Panc1 (cell line): ENCODE measurements at regions not wholly inside any gene's neighbourhood (a gene's known extent, or its start where the extent isn't known, plus 50 kb on each side); places are given as distances from the start of the nearest gene placed in this dataset.

Experiments used
- ATAC-seq: fragments of 200-7000 bp; cut with Tn5 transposase; 2 replicates; pipeline ENCODE4 v1.9.1; 2020; ENCODE audit warnings: mild to moderate bottlenecking, moderate library complexity
- BruUV-seq: library from RNA; stranded (reverse); fragments of 400-500 nt; replicated peaks from 2 replicates; lab custom pipeline; 2021; lab: Mats Ljungman, UMichigan
- CTCF ChIA-PET: fragments of 300-600 bp; sonication (Branson Sonifier 250); formaldehyde crosslinking; loops from one replicate; lab custom pipeline; 2022; ENCODE audit warnings: antibody characterized with exemption; lab: Charles Lee
- POLR2A ChIA-PET: fragments of 300-600 bp; sonication (Branson Sonifier 250); formaldehyde crosslinking; loops from one replicate; lab custom pipeline; 2022; ENCODE audit warnings: antibody characterized with exemption; lab: Charles Lee
- DNase-seq: peaks from one replicate; pipeline ENCODE4 v3.0.0-alpha.2; 2010; ENCODE audit warnings: low read depth, low spot score
- H3K27ac ChIP-seq: 2 replicates; pipeline ENCODE4 v1.5.1; 2011; ENCODE audit warnings: mild to moderate bottlenecking, low read length, inconsistent platforms
- H3K27me3 ChIP-seq: fragments of 200-500 bp; sonication (Bioruptor generic); 2 replicates; pipeline ENCODE4 v1.6.0; 2014; ENCODE audit warnings: low read length, inconsistent platforms; ENCODE audit not compliant: control insufficient read depth, insufficient read depth
- H3K36me3 ChIP-seq: fragments of 200-500 bp; sonication (Bioruptor generic); 2 replicates; pipeline ENCODE4 v1.5.1; 2014; ENCODE audit warnings: inconsistent platforms, mild to moderate bottlenecking, low read length, moderate library complexity; ENCODE audit not compliant: control insufficient read depth, insufficient read depth
- H3K4me1 ChIP-seq: 2 replicates; pipeline ENCODE4 v1.5.1; 2011; ENCODE audit warnings: inconsistent platforms, mild to moderate bottlenecking, low read length, moderate library complexity; ENCODE audit not compliant: control insufficient read depth, insufficient read depth
- H3K4me3 ChIP-seq, 2 experiments: 2 replicates each; pipeline ENCODE4 v1.5.1; 2011 to 2012; ENCODE audit warnings: low read depth in 2 of 2, low read length in 2 of 2, mild to moderate bottlenecking in 2 of 2, inconsistent platforms in 1 of 2, moderate library complexity in 1 of 2
- H3K9me3 ChIP-seq: fragments of 200-500 bp; sonication (Bioruptor generic); 2 replicates; pipeline ENCODE4 v1.5.1; 2014; ENCODE audit warnings: low read depth, mild to moderate bottlenecking, inconsistent platforms, low read length, moderate library complexity; ENCODE audit not compliant: control insufficient read depth, insufficient read depth
- POLR2AphosphoS5 ChIP-seq: IDR thresholded peaks from 2 replicates; pipeline ENCODE4 v1.6.1; 2012; ENCODE audit warnings: mild to moderate bottlenecking, low read depth, low read length, moderate library complexity
- SIN3A ChIP-seq: IDR thresholded peaks from 2 replicates; pipeline ENCODE4 v1.6.1; 2012; ENCODE audit warnings: low read depth, mild to moderate bottlenecking, low read length, moderate library complexity, borderline replicate concordance; ENCODE audit not compliant: insufficient read depth
- TCF7L2 ChIP-seq: IDR thresholded peaks from 2 replicates; pipeline ENCODE4 v1.6.1; 2011; ENCODE audit warnings: mild to moderate bottlenecking, low read depth, low read length, inconsistent platforms
- in situ Hi-C: cut with HindIII; loops from 2 replicates; pipeline ENCODE4 v1.10.0; 2016; ENCODE audit warnings: low sequenced_read_pairs, low pct_unique_long_range_greater_than_20kb
- intact Hi-C: fragments of 100-400 bp; cut with micrococcal nuclease; formaldehyde crosslinking; loops from one replicate; pipeline ENCODE4 v1.10.0; 2022; ENCODE audit not compliant: unreplicated experiment
- TF ChIP-seq, protein P1 (sequence below), 2 experiments: IDR thresholded peaks; 2 replicates each; pipeline ENCODE4 v1.6.1; 2011 to 2012; ENCODE audit warnings: low read depth in 2 of 2, control low read depth in 1 of 2, low read length in 1 of 2, mild to moderate bottlenecking in 1 of 2, moderate library complexity in 1 of 2; ENCODE audit not compliant: insufficient read depth in 1 of 2
- TF ChIP-seq, protein P2 (sequence below): fragments of 450-650 bp; IDR thresholded peaks from 2 replicates; pipeline ENCODE4 v1.5.1; 2017; ENCODE audit warnings: mild to moderate bottlenecking

DNA sequence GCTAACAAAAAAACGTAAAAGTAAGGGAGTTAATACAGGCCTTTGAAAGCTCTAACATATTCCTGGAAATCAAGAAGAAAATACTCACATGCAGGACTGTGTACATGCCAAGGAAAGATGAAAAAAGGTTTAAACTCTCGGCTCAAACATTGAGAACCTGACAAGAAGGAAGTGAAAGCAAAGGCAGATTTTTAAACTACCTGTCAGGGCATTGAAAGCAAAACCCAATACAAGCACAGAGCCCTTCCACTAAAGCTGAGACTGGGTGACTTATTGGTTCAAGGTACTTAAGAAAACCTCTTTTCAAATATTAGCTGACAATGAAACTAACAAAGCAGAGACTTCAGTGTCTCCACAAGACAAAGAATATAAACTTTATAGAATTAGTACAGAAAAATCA, 313.0 kb upstream of the GRID2 start:
- H3K4me3 ChIP-seq, result no peak overlapping the region
- ATAC-seq (no peak), DNase-seq (no peak)
- CTCF ChIA-PET, result no interaction called here
- POLR2A ChIA-PET, result no interaction called here
- intact Hi-C loops (no loop called here), in situ Hi-C loops (no loop called here)
- no TSS peak for BruUV-seq
- H3K9me3 ChIP-seq, result no peaks in the 10 kb centered on the region
- no peaks in the 10 kb centered on the region for H3K27me3 ChIP-seq
- H3K27ac ChIP-seq, result no peak overlapping the region
- H3K4me1 ChIP-seq, result no peaks in the 10 kb centered on the region
- H3K36me3 ChIP-seq, result no peaks in the 10 kb centered on the region
- no peak for TF ChIP-seq SIN3A
- TF ChIP-seq, protein P1, sequence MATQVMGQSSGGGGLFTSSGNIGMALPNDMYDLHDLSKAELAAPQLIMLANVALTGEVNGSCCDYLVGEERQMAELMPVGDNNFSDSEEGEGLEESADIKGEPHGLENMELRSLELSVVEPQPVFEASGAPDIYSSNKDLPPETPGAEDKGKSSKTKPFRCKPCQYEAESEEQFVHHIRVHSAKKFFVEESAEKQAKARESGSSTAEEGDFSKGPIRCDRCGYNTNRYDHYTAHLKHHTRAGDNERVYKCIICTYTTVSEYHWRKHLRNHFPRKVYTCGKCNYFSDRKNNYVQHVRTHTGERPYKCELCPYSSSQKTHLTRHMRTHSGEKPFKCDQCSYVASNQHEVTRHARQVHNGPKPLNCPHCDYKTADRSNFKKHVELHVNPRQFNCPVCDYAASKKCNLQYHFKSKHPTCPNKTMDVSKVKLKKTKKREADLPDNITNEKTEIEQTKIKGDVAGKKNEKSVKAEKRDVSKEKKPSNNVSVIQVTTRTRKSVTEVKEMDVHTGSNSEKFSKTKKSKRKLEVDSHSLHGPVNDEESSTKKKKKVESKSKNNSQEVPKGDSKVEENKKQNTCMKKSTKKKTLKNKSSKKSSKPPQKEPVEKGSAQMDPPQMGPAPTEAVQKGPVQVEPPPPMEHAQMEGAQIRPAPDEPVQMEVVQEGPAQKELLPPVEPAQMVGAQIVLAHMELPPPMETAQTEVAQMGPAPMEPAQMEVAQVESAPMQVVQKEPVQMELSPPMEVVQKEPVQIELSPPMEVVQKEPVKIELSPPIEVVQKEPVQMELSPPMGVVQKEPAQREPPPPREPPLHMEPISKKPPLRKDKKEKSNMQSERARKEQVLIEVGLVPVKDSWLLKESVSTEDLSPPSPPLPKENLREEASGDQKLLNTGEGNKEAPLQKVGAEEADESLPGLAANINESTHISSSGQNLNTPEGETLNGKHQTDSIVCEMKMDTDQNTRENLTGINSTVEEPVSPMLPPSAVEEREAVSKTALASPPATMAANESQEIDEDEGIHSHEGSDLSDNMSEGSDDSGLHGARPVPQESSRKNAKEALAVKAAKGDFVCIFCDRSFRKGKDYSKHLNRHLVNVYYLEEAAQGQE (IDR thresholded peaks at IDR 0.05; ENCODE audit: insufficient read depth in 1 of 2, low read depth in 2 of 2, low read length in 1 of 2), result no peak
- no peak for TF ChIP-seq TCF7L2
- no peak for TF ChIP-seq POLR2AphosphoS5
- TF ChIP-seq, protein P2, sequence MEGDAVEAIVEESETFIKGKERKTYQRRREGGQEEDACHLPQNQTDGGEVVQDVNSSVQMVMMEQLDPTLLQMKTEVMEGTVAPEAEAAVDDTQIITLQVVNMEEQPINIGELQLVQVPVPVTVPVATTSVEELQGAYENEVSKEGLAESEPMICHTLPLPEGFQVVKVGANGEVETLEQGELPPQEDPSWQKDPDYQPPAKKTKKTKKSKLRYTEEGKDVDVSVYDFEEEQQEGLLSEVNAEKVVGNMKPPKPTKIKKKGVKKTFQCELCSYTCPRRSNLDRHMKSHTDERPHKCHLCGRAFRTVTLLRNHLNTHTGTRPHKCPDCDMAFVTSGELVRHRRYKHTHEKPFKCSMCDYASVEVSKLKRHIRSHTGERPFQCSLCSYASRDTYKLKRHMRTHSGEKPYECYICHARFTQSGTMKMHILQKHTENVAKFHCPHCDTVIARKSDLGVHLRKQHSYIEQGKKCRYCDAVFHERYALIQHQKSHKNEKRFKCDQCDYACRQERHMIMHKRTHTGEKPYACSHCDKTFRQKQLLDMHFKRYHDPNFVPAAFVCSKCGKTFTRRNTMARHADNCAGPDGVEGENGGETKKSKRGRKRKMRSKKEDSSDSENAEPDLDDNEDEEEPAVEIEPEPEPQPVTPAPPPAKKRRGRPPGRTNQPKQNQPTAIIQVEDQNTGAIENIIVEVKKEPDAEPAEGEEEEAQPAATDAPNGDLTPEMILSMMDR, result no peak

DNA sequence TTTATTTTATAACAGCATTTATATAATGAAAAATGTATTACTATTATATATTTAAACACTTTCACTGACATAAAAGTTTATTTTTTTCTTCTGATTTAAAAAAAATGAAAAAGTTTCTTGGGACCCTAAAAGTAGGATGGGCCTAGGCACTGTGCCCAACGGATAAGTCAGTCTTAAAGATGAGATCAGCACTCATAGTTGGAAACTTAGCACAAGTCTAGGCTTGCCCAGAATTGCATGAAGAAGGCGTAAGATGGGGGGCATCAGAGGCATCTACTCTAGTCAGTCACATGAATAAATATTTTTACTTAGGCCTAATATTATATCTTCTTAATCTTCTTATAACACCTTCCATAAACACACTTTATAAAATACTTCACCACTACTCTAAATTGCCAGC, 306.7 kb upstream of the GRID2 start:
- H3K9me3 ChIP-seq, result no peaks in the 10 kb centered on the region
- H3K27me3 ChIP-seq, result no peaks in the 10 kb centered on the region
- H3K27ac ChIP-seq, result no peak overlapping the region
- in situ Hi-C loops (no loop called here), intact Hi-C loops (no loop called here)
- no peak for TF ChIP-seq TCF7L2
- TF ChIP-seq, protein P2, result no peak
- TF ChIP-seq, protein P1 (IDR thresholded peaks at IDR 0.05; ENCODE audit: insufficient read depth in 1 of 2, low read depth in 2 of 2, low read length in 1 of 2), result no peak
- TF ChIP-seq SIN3A, result no peak
- TF ChIP-seq POLR2AphosphoS5, result no peak
- ChIA-PET CTCF (no interaction called here), POLR2A (no interaction called here)
- H3K36me3 ChIP-seq, result no peaks in the 10 kb centered on the region
- no peak overlapping the region for H3K4me3 ChIP-seq
- no peaks in the 10 kb centered on the region for H3K4me1 ChIP-seq
- no TSS peak for BruUV-seq
- ATAC-seq, result no peak
- DNase-seq, result no peak
